Spinal cord (tissue), 9 donors: ENCODE measurements at regions not wholly inside any gene's neighbourhood (a gene's known extent, or its start where the extent isn't known, plus 50 kb on each side); places are given as distances from the start of the nearest gene placed in this dataset.
"Not testable (repeated sequence)": the region's sequence is repeated elsewhere in the genome, so short reads cannot be mapped to it uniquely, and the experiment has no call there.

Experiments
- DNase-seq, 6 donors: peaks; one replicate each; pipeline versions ENCODE4 v3.0.0 to v3.0.0-alpha.2; 2013 to 2015; ENCODE audit warnings: low spot score in 6 of 6, low read depth in 4 of 6
- H3K27ac ChIP-seq: one replicate; pipeline ENCODE4 v1.5.1; 2013; ENCODE audit warnings: low read depth, low read length, control low read depth
- H3K27me3 ChIP-seq: one replicate; pipeline ENCODE4 v1.6.1; 2013; ENCODE audit warnings: low read length; ENCODE audit not compliant: control insufficient read depth, insufficient read depth
- H3K36me3 ChIP-seq: one replicate; pipeline ENCODE4 v1.6.1; 2013; ENCODE audit warnings: low read length; ENCODE audit not compliant: control insufficient read depth, insufficient read depth
- H3K4me1 ChIP-seq: one replicate; pipeline ENCODE4 v1.6.1; 2013; ENCODE audit warnings: low read length; ENCODE audit not compliant: control insufficient read depth, insufficient read depth
- H3K4me3 ChIP-seq: one replicate; pipeline ENCODE4 v1.5.1; 2013; ENCODE audit warnings: low read depth, low read length, control low read depth
- H3K9me3 ChIP-seq: one replicate; pipeline ENCODE4 v1.6.1; 2013; ENCODE audit warnings: low read length; ENCODE audit not compliant: control insufficient read depth, insufficient read depth
- WGBS: methylation state at CpG from one replicate; pipeline ENCODE4 v1.1.5; 2013; ENCODE audit warnings: missing lambda C conversion rate; ENCODE audit not compliant: insufficient coverage; 5-methylcytosine and 5-hydroxymethylcytosine counted together
- donor health status: healthy.

DNA sequence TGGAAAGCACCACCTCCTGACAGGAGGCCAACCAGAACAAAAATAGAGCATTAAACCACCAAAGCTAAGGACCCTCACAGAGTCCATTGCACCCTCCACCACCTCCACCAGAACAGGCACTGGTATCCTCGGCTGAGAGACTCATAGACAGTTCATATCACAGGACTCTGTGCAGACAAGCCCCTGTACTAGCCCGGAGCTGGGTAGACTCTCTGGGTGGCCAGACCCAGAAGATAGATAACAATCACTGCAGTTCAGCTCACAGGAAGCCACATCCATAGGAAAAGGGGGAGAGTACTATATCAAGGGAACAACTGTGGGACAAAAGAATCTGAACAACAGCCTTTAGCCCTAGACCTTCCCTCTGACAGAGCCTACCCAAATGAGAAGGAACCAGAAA, 67.4 kb upstream of the SSTR4 start:
- not testable (repeated sequence) for H3K4me3 ChIP-seq, H3K9me3 ChIP-seq, H3K4me1 ChIP-seq, H3K36me3 ChIP-seq, H3K27me3 ChIP-seq, DNase-seq, H3K27ac ChIP-seq
- WGBS = 80% methylated on average over 1 of the region's 2 CpGs

GRCh38 chr20:22969031-22969430, 66.1 kb upstream of the SSTR4 start:
- H3K36me3 ChIP-seq, H3K4me3 ChIP-seq, H3K27me3 ChIP-seq, DNase-seq, H3K9me3 ChIP-seq, H3K4me1 ChIP-seq, H3K27ac ChIP-seq: not testable (repeated sequence)
- 80% methylated on average over 1 of the region's 1 CpG for WGBS

- no CpG with 5 or more reads among the region's 2 CpGs for WGBS
- H3K9me3 ChIP-seq, H3K27ac ChIP-seq, DNase-seq, H3K27me3 ChIP-seq, H3K36me3 ChIP-seq, H3K4me3 ChIP-seq, H3K4me1 ChIP-seq: not testable (repeated sequence)
Observed at GRCh38 chr20:22971077-22971476, 64.0 kb upstream of the SSTR4 start.

DNA sequence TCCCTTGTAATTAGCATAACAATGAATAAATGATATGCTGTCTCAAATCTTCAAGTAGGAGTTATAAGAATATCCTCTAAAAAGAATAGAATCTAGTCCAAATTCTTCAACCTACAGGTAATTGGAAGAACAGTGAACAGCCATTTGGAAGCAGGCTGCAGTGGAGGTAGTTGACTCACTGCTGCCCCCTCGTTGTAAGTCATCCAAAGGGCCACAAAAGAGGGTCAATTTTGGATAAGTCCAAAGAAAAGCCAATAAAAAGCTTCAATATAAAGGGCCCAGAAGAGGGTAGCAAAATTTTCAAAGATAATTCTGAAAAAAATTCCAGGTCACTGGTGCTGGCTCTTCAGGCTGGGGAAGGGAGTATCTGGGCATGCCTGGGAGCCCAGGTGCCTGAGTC, 60.8 kb upstream of the SSTR4 start:
- Histone ChIP-seq H3K4me3 (no peak overlapping the region), H3K9me3 (no peaks in the 10 kb centered on the region), H3K4me1 (no peaks in the 10 kb centered on the region), H3K36me3 (no peaks in the 10 kb centered on the region), H3K27ac (no peak overlapping the region), H3K27me3 (no peaks in the 10 kb centered on the region)
- DNase-seq = no peak
- WGBS = no CpG with 5 or more reads among the region's 1 CpG

DNA sequence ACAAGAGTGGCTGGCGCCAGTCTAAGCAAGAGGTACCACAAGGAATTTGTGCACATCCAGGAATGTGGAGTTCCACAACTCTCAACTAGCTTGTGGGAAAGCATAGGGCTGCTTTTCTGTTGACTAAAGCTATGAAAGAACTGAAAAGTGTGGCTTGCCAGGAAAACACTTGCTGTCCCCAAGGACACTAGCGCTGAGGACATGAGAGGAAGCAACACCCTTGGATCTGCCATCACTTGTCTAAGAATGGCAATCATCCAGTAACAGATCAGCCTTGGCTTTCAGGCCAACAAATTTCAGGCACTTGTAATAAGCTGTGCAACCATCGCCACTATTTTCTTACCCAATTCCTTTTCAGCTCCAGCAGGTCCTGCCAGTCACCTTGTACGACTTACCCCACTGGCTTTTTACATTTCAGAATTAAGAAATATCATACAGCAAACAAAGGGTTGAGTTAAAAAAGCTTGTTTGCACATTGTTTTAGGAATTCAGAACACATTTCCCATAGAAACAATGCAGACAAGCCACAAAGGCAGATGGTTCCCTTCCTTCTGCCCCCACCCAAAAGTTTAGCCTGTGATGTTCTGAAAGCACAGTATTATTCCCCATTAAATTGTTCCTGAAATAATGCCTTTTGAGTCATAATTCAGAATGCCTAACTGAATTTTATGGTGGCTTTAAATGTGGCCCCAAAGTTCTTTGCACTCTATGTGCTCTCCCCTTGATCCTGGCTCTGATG, 57.9 kb upstream of the SSTR4 start:
- no peak overlapping the region for H3K27ac ChIP-seq
- H3K4me3 ChIP-seq = no peak overlapping the region
- H3K9me3 ChIP-seq = no peaks in the 10 kb centered on the region
- H3K36me3 ChIP-seq = no peaks in the 10 kb centered on the region
- DNase-seq = no peak
- no peaks in the 10 kb centered on the region for H3K4me1 ChIP-seq
- H3K27me3 ChIP-seq = no peaks in the 10 kb centered on the region
- 71% methylated on average over 3 of the region's 4 CpGs for WGBS

DNA sequence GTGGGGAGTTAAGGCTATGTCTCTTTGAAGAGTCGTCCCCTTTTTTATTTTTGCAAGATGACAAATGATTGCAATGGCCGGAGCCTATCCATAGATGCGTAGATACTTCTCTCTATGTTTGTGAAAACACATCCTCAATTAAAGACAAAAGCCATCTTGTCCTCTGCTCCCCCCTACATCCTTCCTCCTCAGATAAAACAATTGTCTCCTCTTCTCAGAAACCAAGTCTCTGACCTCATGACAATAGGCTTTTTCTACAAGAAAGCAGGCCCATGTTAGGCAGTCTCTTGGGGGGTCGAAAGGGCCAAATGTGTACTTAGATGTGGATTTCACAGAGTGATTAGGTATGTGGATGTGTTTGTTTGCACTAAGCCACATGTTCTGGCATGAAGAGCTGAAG, 51.1 kb upstream of the SSTR4 start:
- Histone ChIP-seq H3K27ac (no peak overlapping the region), H3K36me3 (no peaks in the 10 kb centered on the region), H3K4me3 (no peak overlapping the region), H3K27me3 (no peaks in the 10 kb centered on the region), H3K9me3 (no peaks in the 10 kb centered on the region), H3K4me1 (no peaks in the 10 kb centered on the region)
- DNase-seq = no peak
- 64% methylated on average over 1 of the region's 4 CpGs for WGBS

DNA sequence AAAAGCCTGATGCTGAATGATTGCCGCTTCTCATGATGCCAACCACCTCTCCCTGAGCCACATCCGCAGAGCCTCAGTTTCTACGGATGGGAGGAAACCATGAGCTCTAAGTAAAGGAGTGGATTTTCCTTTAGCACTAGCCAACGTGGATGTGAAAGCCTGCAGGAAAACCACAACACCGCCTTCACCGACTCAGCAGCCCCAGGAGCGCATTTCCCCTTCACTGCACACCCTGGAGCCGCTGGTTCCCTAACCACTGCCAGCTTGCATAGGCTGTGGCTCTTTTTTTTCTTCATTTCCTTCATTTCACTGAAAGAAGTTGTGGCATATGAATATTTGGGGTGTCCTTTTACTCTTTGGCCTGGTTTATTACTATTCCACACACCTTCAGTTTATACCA, 50.5 kb upstream of the SSTR4 start:
- no peaks in the 10 kb centered on the region for H3K9me3 ChIP-seq
- H3K4me1 ChIP-seq = no peaks in the 10 kb centered on the region
- H3K4me3 ChIP-seq = no peak overlapping the region
- H3K27ac ChIP-seq = no peak overlapping the region
- DNase-seq = no peak
- no peaks in the 10 kb centered on the region for H3K36me3 ChIP-seq
- no peaks in the 10 kb centered on the region for H3K27me3 ChIP-seq
- WGBS = 83% methylated on average over 3 of the region's 8 CpGs

DNA sequence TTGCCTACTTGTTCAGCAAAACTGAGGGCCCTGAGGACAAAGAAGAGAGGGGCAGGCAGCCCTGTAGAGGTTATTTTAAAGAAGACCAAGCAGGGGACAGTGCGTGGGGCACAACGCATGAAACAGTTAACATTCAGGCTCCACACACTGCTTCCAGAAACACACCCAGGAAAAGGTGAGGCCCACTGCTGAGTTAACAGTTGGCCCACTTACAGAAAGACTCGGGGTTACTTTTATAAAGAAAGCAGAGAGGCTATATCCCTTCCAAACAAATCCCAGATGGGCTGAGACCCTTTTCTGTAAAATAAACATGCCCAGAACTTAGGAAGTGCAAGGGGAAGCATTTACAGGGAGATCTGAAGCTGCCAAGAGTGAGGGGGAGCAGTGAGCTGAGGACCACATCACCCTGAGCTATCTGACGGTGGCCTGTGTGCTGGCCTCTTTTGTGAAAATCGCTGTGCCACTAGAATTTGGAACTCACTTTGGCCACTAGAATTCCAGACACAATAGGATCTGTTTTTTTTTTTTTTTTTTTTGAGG, 49.8 kb upstream of the SSTR4 start:
- no peaks in the 10 kb centered on the region for H3K36me3 ChIP-seq
- no peaks in the 10 kb centered on the region for H3K27me3 ChIP-seq
- H3K4me1 ChIP-seq = no peaks in the 10 kb centered on the region
- WGBS = 92% methylated on average over 2 of the region's 5 CpGs
- no peak overlapping the region for H3K27ac ChIP-seq
- DNase-seq = no peak
- H3K9me3 ChIP-seq = no peaks in the 10 kb centered on the region
- no peak overlapping the region for H3K4me3 ChIP-seq
